ENCODE measurements at regions not wholly inside any gene's neighbourhood (a gene's known extent, or its start where the extent isn't known, plus 50 kb on each side); places are given as distances from the start of the nearest gene placed in this dataset.

DNA sequence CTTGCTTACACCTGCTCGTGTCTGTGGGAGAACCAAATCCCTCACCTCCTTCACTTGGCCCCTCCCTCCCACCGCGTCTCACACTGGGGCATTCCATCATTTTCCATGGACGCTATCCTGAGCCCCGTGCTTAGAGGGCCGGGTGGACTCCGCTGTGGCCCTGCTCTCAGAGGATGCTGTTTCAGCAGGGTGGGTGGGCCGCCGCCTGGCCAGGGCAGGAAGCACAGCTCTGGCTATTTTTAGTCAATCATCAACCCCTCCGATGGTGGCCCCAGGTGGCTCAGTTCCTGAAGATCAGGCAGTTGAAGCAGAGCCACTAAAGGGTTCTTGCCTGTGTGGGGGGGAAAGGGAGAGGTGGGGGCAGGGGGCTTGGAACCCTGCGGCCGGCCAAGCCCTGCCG lies 230.3 kb downstream of the ENGASE start:
- H3K79me2 ChIP-seq (replicated peaks; ENCODE audit: insufficient read depth, low read length) = no peaks in the 10 kb centered on the region
- no peak overlapping the region for H3K4me3 ChIP-seq (ENCODE audit: low read length)
- H3K9ac ChIP-seq (ENCODE audit: low read length) = no peak overlapping the region
- H2AFZ ChIP-seq (ENCODE audit: low read depth, low read length) = no peak overlapping the region
- TF ChIP-seq, protein P1, sequence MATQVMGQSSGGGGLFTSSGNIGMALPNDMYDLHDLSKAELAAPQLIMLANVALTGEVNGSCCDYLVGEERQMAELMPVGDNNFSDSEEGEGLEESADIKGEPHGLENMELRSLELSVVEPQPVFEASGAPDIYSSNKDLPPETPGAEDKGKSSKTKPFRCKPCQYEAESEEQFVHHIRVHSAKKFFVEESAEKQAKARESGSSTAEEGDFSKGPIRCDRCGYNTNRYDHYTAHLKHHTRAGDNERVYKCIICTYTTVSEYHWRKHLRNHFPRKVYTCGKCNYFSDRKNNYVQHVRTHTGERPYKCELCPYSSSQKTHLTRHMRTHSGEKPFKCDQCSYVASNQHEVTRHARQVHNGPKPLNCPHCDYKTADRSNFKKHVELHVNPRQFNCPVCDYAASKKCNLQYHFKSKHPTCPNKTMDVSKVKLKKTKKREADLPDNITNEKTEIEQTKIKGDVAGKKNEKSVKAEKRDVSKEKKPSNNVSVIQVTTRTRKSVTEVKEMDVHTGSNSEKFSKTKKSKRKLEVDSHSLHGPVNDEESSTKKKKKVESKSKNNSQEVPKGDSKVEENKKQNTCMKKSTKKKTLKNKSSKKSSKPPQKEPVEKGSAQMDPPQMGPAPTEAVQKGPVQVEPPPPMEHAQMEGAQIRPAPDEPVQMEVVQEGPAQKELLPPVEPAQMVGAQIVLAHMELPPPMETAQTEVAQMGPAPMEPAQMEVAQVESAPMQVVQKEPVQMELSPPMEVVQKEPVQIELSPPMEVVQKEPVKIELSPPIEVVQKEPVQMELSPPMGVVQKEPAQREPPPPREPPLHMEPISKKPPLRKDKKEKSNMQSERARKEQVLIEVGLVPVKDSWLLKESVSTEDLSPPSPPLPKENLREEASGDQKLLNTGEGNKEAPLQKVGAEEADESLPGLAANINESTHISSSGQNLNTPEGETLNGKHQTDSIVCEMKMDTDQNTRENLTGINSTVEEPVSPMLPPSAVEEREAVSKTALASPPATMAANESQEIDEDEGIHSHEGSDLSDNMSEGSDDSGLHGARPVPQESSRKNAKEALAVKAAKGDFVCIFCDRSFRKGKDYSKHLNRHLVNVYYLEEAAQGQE (IDR thresholded peaks at IDR 0.05; ENCODE audit: borderline replicate concordance) = no peak
- no peak for TF ChIP-seq MXI1 (conservative IDR thresholded peaks at IDR 0.05; ENCODE audit: poor library complexity, severe bottlenecking)
- no peak for TF ChIP-seq RAD21 (conservative IDR thresholded peaks at IDR 0.05)
- no peak for TF ChIP-seq SMC3 (conservative IDR thresholded peaks at IDR 0.05; ENCODE audit: poor library complexity)
- no peak for TF ChIP-seq EP300 (conservative IDR thresholded peaks at IDR 0.05; ENCODE audit: poor library complexity, severe bottlenecking)
- TF ChIP-seq EZH2 (IDR thresholded peaks at IDR 0.05; ENCODE audit: borderline replicate concordance, insufficient read depth, low read length, poor library complexity, severe bottlenecking) = no peak
- TF ChIP-seq, protein P2, sequence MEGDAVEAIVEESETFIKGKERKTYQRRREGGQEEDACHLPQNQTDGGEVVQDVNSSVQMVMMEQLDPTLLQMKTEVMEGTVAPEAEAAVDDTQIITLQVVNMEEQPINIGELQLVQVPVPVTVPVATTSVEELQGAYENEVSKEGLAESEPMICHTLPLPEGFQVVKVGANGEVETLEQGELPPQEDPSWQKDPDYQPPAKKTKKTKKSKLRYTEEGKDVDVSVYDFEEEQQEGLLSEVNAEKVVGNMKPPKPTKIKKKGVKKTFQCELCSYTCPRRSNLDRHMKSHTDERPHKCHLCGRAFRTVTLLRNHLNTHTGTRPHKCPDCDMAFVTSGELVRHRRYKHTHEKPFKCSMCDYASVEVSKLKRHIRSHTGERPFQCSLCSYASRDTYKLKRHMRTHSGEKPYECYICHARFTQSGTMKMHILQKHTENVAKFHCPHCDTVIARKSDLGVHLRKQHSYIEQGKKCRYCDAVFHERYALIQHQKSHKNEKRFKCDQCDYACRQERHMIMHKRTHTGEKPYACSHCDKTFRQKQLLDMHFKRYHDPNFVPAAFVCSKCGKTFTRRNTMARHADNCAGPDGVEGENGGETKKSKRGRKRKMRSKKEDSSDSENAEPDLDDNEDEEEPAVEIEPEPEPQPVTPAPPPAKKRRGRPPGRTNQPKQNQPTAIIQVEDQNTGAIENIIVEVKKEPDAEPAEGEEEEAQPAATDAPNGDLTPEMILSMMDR (IDR thresholded peaks at IDR 0.05; ENCODE audit: poor library complexity, severe bottlenecking) = no peak
- TF ChIP-seq POLR2AphosphoS5 (IDR thresholded peaks at IDR 0.05) = no peak
- TF ChIP-seq TAF1 (IDR thresholded peaks at IDR 0.05; ENCODE audit: low read depth) = no peak
- no peaks in the 10 kb centered on the region for H3K9me2 ChIP-seq (ENCODE audit: insufficient read depth, low read length)
- no peaks in the 10 kb centered on the region for H3K27me3 ChIP-seq (ENCODE audit: insufficient read depth, low read depth, low read length)
- H4K20me1 ChIP-seq (ENCODE audit: insufficient read depth) = no peaks in the 10 kb centered on the region
- no peaks in the 10 kb centered on the region for H3K9me3 ChIP-seq (ENCODE audit: low read length)
- H3K4me2 ChIP-seq (ENCODE audit: low read length) = no peak overlapping the region
- no peak overlapping the region for H3K27ac ChIP-seq (ENCODE audit: low read length)
- H3K36me3 ChIP-seq (ENCODE audit: insufficient read depth, low read length) = no peaks in the 10 kb centered on the region
- no peaks in the 10 kb centered on the region for H3F3A ChIP-seq (ENCODE audit: insufficient read depth, low read length, poor library complexity, severe bottlenecking)

DNA sequence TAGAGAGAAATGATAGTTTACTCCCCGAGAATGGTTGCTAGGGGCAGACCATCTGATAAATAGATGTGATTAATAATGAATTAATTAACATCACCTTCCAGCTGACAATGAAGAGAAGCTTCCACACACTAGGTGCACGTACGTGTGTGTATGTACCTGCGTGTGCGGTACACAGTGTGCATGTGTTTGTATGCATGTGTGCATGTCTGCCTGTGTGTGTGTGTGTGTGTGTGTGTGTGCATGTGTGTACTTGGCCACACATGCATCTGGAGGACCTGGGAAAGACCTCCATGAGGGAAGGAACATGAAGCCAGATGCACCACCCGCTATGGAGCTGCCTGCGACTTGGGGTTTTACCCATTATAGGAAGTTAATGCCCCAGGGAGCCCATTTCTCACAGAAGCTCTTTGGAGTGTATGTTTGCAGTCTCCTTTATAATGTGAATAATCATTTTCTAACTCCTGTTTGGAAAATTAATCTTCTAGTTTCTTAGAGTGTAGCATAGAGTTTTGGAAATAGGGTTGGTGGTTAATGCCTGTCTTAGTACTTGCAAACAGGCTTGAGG lies 229.1 kb downstream of the ENGASE start:
- Histone ChIP-seq H3F3A (ENCODE audit: insufficient read depth, low read length, poor library complexity, severe bottlenecking) (no peaks in the 10 kb centered on the region), H3K4me2 (ENCODE audit: low read length) (no peak overlapping the region), H3K9ac (ENCODE audit: low read length) (no peak overlapping the region), H4K20me1 (ENCODE audit: insufficient read depth) (no peaks in the 10 kb centered on the region), H3K27me3 (ENCODE audit: insufficient read depth, low read depth, low read length) (no peaks in the 10 kb centered on the region), H3K27ac (ENCODE audit: low read length) (no peak overlapping the region), H3K79me2 (replicated peaks; ENCODE audit: insufficient read depth, low read length) (no peaks in the 10 kb centered on the region), H3K9me2 (ENCODE audit: insufficient read depth, low read length) (no peaks in the 10 kb centered on the region), H3K9me3 (ENCODE audit: low read length) (no peaks in the 10 kb centered on the region), H3K4me3 (ENCODE audit: low read length) (no peak overlapping the region), H3K36me3 (ENCODE audit: insufficient read depth, low read length) (no peaks in the 10 kb centered on the region), H2AFZ (ENCODE audit: low read depth, low read length) (no peak overlapping the region)
- TF ChIP-seq, protein P1 (IDR thresholded peaks at IDR 0.05; ENCODE audit: borderline replicate concordance) = no peak
- TF ChIP-seq EZH2 (IDR thresholded peaks at IDR 0.05; ENCODE audit: borderline replicate concordance, insufficient read depth, low read length, poor library complexity, severe bottlenecking) (no peak), RAD21 (conservative IDR thresholded peaks at IDR 0.05) (no peak), TAF1 (IDR thresholded peaks at IDR 0.05; ENCODE audit: low read depth) (no peak), POLR2AphosphoS5 (IDR thresholded peaks at IDR 0.05) (no peak), SMC3 (conservative IDR thresholded peaks at IDR 0.05; ENCODE audit: poor library complexity) (no peak), EP300 (conservative IDR thresholded peaks at IDR 0.05; ENCODE audit: poor library complexity, severe bottlenecking) (no peak), MXI1 (conservative IDR thresholded peaks at IDR 0.05; ENCODE audit: poor library complexity, severe bottlenecking) (no peak)
- TF ChIP-seq, protein P2 (IDR thresholded peaks at IDR 0.05; ENCODE audit: poor library complexity, severe bottlenecking) = no peak

Measured in neural cell (in vitro differentiated cells).